ENCODE measurements at regions not wholly inside any gene's neighbourhood (a gene's known extent, or its start where the extent isn't known, plus 50 kb on each side); places are given as distances from the start of the nearest gene placed in this dataset.

GRCh38 chr4:11487868-11488544, 59.3 kb upstream of the HS3ST1 start:
- Histone ChIP-seq H3K4me3 (ENCODE audit: low read depth in 2 of 2, low read length in 1 of 2) (no peak overlapping the region), H3F3A (replicated peaks; ENCODE audit: insufficient read depth) (no peaks in the 10 kb centered on the region), H3K4me2 (no peak overlapping the region), H3K9ac (no peak overlapping the region), H3K79me2 (ENCODE audit: insufficient read depth) (no peaks in the 10 kb centered on the region), H3K9me2 (no peaks in the 10 kb centered on the region), H3K36me3 (replicated peaks in 1 of 2; ENCODE audit: control insufficient read depth in 1 of 2, insufficient read depth in 2 of 2, low read length in 1 of 2) (no peaks in the 10 kb centered on the region), H4K20me1 (ENCODE audit: insufficient read depth) (no peaks in the 10 kb centered on the region), H3K27me3 (ENCODE audit: insufficient read depth) (no peaks in the 10 kb centered on the region), H3K4me1 (ENCODE audit: control insufficient read depth in 1 of 2, insufficient read depth in 2 of 2, low read depth in 1 of 2, low read length in 1 of 2) (no peaks in the 10 kb centered on the region), H2AFZ (ENCODE audit: low read depth) (no peak overlapping the region), H3K9me3 (no peaks in the 10 kb centered on the region), H3K27ac (ENCODE audit: low read depth in 2 of 2, low read length in 1 of 2) (no peak overlapping the region)
- WGBS (ENCODE audit: low lambda C conversion rate): 5% methylated on average over 3 of the region's 3 CpGs
- ChIA-PET POLR2A (no interaction called here), CTCF (no interaction called here)
- TF ChIP-seq ZBTB33 (IDR thresholded peaks at IDR 0.05; ENCODE audit: borderline replicate concordance, low read depth) (no peak), RFX5 (IDR thresholded peaks at IDR 0.05; ENCODE audit: low read length) (no peak), TAF1 (IDR thresholded peaks at IDR 0.05; ENCODE audit: borderline replicate concordance, low read depth, low read length) (no peak), YY1 (IDR thresholded peaks at IDR 0.05; ENCODE audit: low read depth) (no peak)
- no peak for DNase-seq

DNA sequence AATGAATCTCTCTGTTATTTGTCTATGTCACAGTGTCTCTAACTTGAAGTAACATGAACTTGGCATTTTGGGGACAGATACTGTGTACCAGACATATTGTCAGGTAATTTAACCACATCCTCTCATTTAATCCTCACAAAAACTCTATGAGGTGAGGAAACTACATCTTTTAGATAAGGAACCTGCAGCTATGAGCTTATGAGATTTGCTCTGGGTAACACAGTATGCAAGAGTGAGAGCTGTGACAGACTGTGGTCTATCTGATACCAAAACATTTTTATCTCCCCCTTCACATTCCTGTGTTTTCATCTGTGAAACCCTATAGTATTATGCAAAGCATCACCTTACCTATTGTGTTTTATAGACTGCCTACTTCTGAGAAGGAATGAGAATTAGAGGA, 58.4 kb upstream of the HS3ST1 start:
- H3K36me3 ChIP-seq (replicated peaks in 1 of 2; ENCODE audit: control insufficient read depth in 1 of 2, insufficient read depth in 2 of 2, low read length in 1 of 2): no peaks in the 10 kb centered on the region
- H3K4me2 ChIP-seq: no peak overlapping the region
- POLR2A ChIA-PET: no interaction called here
- H2AFZ ChIP-seq (ENCODE audit: low read depth): no peak overlapping the region
- no peaks in the 10 kb centered on the region for H4K20me1 ChIP-seq (ENCODE audit: insufficient read depth)
- no peak for DNase-seq
- no peaks in the 10 kb centered on the region for H3F3A ChIP-seq (replicated peaks; ENCODE audit: insufficient read depth)
- H3K27me3 ChIP-seq (ENCODE audit: insufficient read depth): no peaks in the 10 kb centered on the region
- no peaks in the 10 kb centered on the region for H3K79me2 ChIP-seq (ENCODE audit: insufficient read depth)
- no peaks in the 10 kb centered on the region for H3K4me1 ChIP-seq (ENCODE audit: control insufficient read depth in 1 of 2, insufficient read depth in 2 of 2, low read depth in 1 of 2, low read length in 1 of 2)
- no peaks in the 10 kb centered on the region for H3K9me2 ChIP-seq
- TF ChIP-seq SMC3 (IDR thresholded peaks at IDR 0.05; ENCODE audit: low read depth, low read length) (no peak), FOXM1 (IDR thresholded peaks at IDR 0.05; ENCODE audit: low read depth) (no peak), NFIC (IDR thresholded peaks at IDR 0.05; ENCODE audit: borderline replicate concordance) (no peak), GATA2 (CRISPR knock-in tag; IDR thresholded peaks at IDR 0.05) (no peak), MXI1 (IDR thresholded peaks at IDR 0.05; ENCODE audit: low read depth, low read length) (no peak), TCF12 (IDR thresholded peaks at IDR 0.05) (no peak), ZBTB33 (IDR thresholded peaks at IDR 0.05; ENCODE audit: borderline replicate concordance, low read depth) (no peak), IRF3 (IDR thresholded peaks at IDR 0.05; ENCODE audit: low read depth, low read length) (no peak), FOSL2 (IDR thresholded peaks at IDR 0.05; ENCODE audit: borderline replicate concordance, low read depth) (no peak), MEF2A (IDR thresholded peaks at IDR 0.05; ENCODE audit: borderline replicate concordance, low read depth) (no peak)
- CTCF ChIA-PET: no interaction called here
- no peak overlapping the region for H3K4me3 ChIP-seq (ENCODE audit: low read depth in 2 of 2, low read length in 1 of 2)
- H3K9me3 ChIP-seq: no peaks in the 10 kb centered on the region
- H3K27ac ChIP-seq (ENCODE audit: low read depth in 2 of 2, low read length in 1 of 2): no peak overlapping the region
- no peak overlapping the region for H3K9ac ChIP-seq
